Neural cell (in vitro differentiated cells): ENCODE measurements at regions not wholly inside any gene's neighbourhood (a gene's known extent, or its start where the extent isn't known, plus 50 kb on each side); places are given as distances from the start of the nearest gene placed in this dataset.

Experiments used
- H2AFZ ChIP-seq: fragments of 200-600, 300-800 bp; sonication (generic), shearing (Covaris generic); 2 replicates; pipeline ENCODE4 v1.6.0; 2014; ENCODE audit warnings: low read depth, mild to moderate bottlenecking, antibody characterized with exemption, low read length, moderate library complexity
- H3F3A ChIP-seq: fragments of 200-600 bp; shearing (Covaris generic); 2 replicates; pipeline ENCODE4 v1.6.1; 2016; ENCODE audit warnings: mild to moderate bottlenecking, moderate library complexity, mixed read lengths, antibody characterized with exemption, low read length; ENCODE audit not compliant: insufficient read depth, poor library complexity, severe bottlenecking
- H3K27ac ChIP-seq: fragments of 200-600, 300-800 bp; sonication (generic), shearing (Covaris generic); 2 replicates; pipeline ENCODE4 v1.5.1; 2014; ENCODE audit warnings: mild to moderate bottlenecking, low read length, moderate library complexity
- H3K27me3 ChIP-seq: fragments of 300-800, 200-600 bp; sonication (generic), shearing (Covaris generic); 2 replicates; pipeline ENCODE4 v1.6.0; 2014; ENCODE audit warnings: mild to moderate bottlenecking, low read depth, low read length, moderate library complexity; ENCODE audit not compliant: insufficient read depth
- H3K36me3 ChIP-seq: fragments of 300-800, 200-600 bp; sonication (generic), shearing (Covaris generic); 2 replicates; pipeline ENCODE4 v1.5.1; 2014; ENCODE audit warnings: mild to moderate bottlenecking, antibody characterized with exemption, low read length, moderate library complexity; ENCODE audit not compliant: insufficient read depth
- H3K4me2 ChIP-seq: fragments of 300-800, 200-600 bp; sonication (generic), shearing (Covaris generic); 2 replicates; pipeline ENCODE4 v1.6.0; 2014; ENCODE audit warnings: mild to moderate bottlenecking, low read length
- H3K4me3 ChIP-seq: fragments of 300-800, 200-600 bp; sonication (generic), shearing (Covaris generic); 2 replicates; pipeline ENCODE4 v1.5.1; 2014; ENCODE audit warnings: mild to moderate bottlenecking, low read length, moderate library complexity
- H3K79me2 ChIP-seq: fragments of 200-600 bp; shearing (Covaris generic); replicated peaks from 2 replicates; pipeline ENCODE4 v1.6.0; 2014; ENCODE audit warnings: mild to moderate bottlenecking, low read length, moderate library complexity; ENCODE audit not compliant: insufficient read depth
- H3K9ac ChIP-seq: fragments of 300-800, 200-600 bp; sonication (generic), shearing (Covaris generic); 2 replicates; pipeline ENCODE4 v1.6.1; 2016; ENCODE audit warnings: mild to moderate bottlenecking, low read length, mixed read lengths
- H3K9me2 ChIP-seq: fragments of 200-600 bp; shearing (Covaris generic); 2 replicates; pipeline ENCODE4 v1.6.1; 2016; ENCODE audit warnings: mild to moderate bottlenecking, low read length, mixed read lengths; ENCODE audit not compliant: insufficient read depth
- H3K9me3 ChIP-seq: fragments of 200-600, 300-800 bp; sonication (generic), shearing (Covaris generic); 2 replicates; pipeline ENCODE4 v1.6.1; 2016; ENCODE audit warnings: mild to moderate bottlenecking, mixed run types, low read length, moderate library complexity, mixed read lengths
- H4K20me1 ChIP-seq: fragments of 200-600 bp; shearing (Covaris generic); 2 replicates; pipeline ENCODE4 v1.6.1; 2016; ENCODE audit warnings: mild to moderate bottlenecking, mixed run types; ENCODE audit not compliant: insufficient read depth
- EP300 ChIP-seq: fragments of 450-650 bp; conservative IDR thresholded peaks from 2 replicates; pipeline ENCODE4 v1.6.1; 2014; ENCODE audit warnings: antibody characterized with exemption, mild to moderate bottlenecking, moderate library complexity; ENCODE audit not compliant: poor library complexity, severe bottlenecking
- EZH2 ChIP-seq: fragments of 200-600, 300-800 bp; shearing (Covaris generic), sonication (generic); IDR thresholded peaks from 2 replicates; pipeline ENCODE4 v1.6.1; 2014; ENCODE audit warnings: antibody characterized with exemption, low read length, borderline replicate concordance, mild to moderate bottlenecking; ENCODE audit not compliant: insufficient read depth, poor library complexity, severe bottlenecking
- MXI1 ChIP-seq: fragments of 450-650 bp; conservative IDR thresholded peaks from 2 replicates; pipeline ENCODE4 v1.6.1; 2014; ENCODE audit warnings: antibody characterized with exemption, mild to moderate bottlenecking; ENCODE audit not compliant: poor library complexity, severe bottlenecking
- POLR2AphosphoS5 ChIP-seq: IDR thresholded peaks from 2 replicates; pipeline ENCODE4 v1.6.1; 2012
- RAD21 ChIP-seq: fragments of 450-650 bp; conservative IDR thresholded peaks from 2 replicates; pipeline ENCODE4 v1.6.1; 2014; ENCODE audit warnings: antibody characterized with exemption, mild to moderate bottlenecking, moderate library complexity
- REST ChIP-seq: IDR thresholded peaks from 2 replicates; pipeline ENCODE4 v1.6.1; 2012; ENCODE audit warnings: borderline replicate concordance
- SMC3 ChIP-seq: fragments of 450-650 bp; conservative IDR thresholded peaks from 2 replicates; pipeline ENCODE4 v1.6.1; 2014; ENCODE audit warnings: antibody characterized with exemption, mild to moderate bottlenecking, moderate library complexity; ENCODE audit not compliant: poor library complexity
- TAF1 ChIP-seq: IDR thresholded peaks from 2 replicates; pipeline ENCODE4 v1.6.1; 2012; ENCODE audit warnings: low read depth
- TF ChIP-seq, protein P1 (sequence below): fragments of 450-650 bp; IDR thresholded peaks from 2 replicates; pipeline ENCODE4 v1.5.1; 2014; ENCODE audit warnings: antibody characterized with exemption, mild to moderate bottlenecking, moderate library complexity; ENCODE audit not compliant: poor library complexity, severe bottlenecking

- Histone ChIP-seq H3K79me2 (no peaks in the 10 kb centered on the region), H3K4me2 (no peak overlapping the region), H3K4me3 (no peak overlapping the region), H3K9me2 (no peaks in the 10 kb centered on the region), H3K27ac (no peak overlapping the region), H3K27me3 (peaks cover 8% of the 10 kb centered on the region), H2AFZ (no peak overlapping the region), H3F3A (no peaks in the 10 kb centered on the region), H3K9me3 (no peaks in the 10 kb centered on the region), H3K9ac (no peak overlapping the region), H4K20me1 (no peaks in the 10 kb centered on the region), H3K36me3 (no peaks in the 10 kb centered on the region)
- TF ChIP-seq SMC3 (no peak), EP300 (no peak), MXI1 (no peak), TAF1 (no peak), EZH2 (no peak), RAD21 (no peak), REST (no peak), POLR2AphosphoS5 (no peak)
- TF ChIP-seq, protein P1, sequence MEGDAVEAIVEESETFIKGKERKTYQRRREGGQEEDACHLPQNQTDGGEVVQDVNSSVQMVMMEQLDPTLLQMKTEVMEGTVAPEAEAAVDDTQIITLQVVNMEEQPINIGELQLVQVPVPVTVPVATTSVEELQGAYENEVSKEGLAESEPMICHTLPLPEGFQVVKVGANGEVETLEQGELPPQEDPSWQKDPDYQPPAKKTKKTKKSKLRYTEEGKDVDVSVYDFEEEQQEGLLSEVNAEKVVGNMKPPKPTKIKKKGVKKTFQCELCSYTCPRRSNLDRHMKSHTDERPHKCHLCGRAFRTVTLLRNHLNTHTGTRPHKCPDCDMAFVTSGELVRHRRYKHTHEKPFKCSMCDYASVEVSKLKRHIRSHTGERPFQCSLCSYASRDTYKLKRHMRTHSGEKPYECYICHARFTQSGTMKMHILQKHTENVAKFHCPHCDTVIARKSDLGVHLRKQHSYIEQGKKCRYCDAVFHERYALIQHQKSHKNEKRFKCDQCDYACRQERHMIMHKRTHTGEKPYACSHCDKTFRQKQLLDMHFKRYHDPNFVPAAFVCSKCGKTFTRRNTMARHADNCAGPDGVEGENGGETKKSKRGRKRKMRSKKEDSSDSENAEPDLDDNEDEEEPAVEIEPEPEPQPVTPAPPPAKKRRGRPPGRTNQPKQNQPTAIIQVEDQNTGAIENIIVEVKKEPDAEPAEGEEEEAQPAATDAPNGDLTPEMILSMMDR = no peak
These were observed 78.7 kb downstream of the NOG start for GRCh38 chr17:56672195-56672594.

DNA sequence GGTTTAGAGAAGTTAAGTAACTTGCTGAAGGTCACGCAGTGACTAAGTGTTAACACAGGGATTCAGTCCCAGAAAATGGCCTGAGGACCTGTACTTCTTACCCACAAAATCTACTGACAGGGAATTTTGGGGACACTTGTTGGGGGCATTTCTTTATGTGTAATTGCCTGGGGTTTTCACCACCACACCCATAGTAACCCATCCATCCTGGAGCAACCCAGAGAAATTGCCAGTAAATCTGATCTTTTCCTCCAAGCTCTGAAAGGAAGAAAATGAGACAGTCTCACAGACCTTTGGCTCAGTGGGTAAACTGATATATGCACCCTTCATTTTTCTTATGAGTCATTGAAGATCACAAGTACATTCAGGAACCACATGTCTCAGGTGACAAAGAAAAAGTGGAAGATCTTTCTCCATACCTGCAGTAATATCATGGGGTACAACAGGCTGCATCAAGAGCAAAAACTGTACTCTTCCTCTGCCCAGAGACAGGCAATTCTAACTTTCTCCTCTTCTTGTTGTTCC lies 81.0 kb downstream of the NOG start:
- Histone ChIP-seq H3K36me3 (no peaks in the 10 kb centered on the region), H3K79me2 (no peaks in the 10 kb centered on the region), H3K27me3 (peaks cover 31% of the 10 kb centered on the region), H3K4me2 (no peak overlapping the region), H3K9me2 (no peaks in the 10 kb centered on the region), H3K27ac (no peak overlapping the region), H4K20me1 (no peaks in the 10 kb centered on the region), H3F3A (no peaks in the 10 kb centered on the region), H3K9me3 (no peaks in the 10 kb centered on the region), H3K4me3 (no peak overlapping the region), H2AFZ (no peak overlapping the region), H3K9ac (no peak overlapping the region)
- TF ChIP-seq REST (no peak), EP300 (no peak), SMC3 (no peak), EZH2 (no peak), RAD21 (no peak), MXI1 (no peak), TAF1 (no peak), POLR2AphosphoS5 (no peak)
- TF ChIP-seq, protein P1 = no peak
